ENCODE measurements at regions not wholly inside any gene's neighbourhood (a gene's known extent, or its start where the extent isn't known, plus 50 kb on each side); places are given as distances from the start of the nearest gene placed in this dataset.
A peak's percentile ranks its signal among the peaks of the same experiment; 100 is the strongest.
"Not testable (repeated sequence)": the region's sequence is repeated elsewhere in the genome, so short reads cannot be mapped to it uniquely, and the experiment has no call there.

DNA sequence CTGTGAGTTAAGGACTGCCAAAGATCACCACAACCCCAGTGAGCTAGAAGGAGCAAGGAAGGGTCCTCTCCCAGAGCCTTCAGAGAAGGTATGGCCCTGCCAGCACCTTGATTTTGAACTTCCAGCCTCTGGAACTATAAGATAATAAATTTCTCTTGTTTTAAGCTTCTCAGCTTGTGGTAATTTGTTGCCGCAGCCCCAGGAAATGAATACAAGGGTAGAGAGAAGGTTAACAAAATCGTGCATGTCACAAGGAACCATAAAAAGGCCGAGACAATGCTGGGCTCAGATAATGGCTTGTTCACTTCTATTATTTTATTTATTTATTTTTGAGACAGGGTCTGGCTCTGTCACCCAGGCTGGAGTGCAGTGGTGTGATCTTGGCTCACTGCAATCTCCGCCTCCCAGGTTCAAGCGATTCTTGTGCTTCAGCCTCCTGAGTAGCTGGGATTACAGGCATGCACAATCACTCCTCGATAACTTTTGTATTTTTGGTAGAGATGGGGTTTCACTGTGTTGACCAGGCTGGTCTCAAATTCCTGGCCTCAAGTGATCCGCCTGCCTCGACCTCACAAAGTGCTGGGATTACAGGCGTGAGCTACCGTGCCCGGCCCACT, 71.5 kb downstream of the WSB1 start:
- DNase-seq (ENCODE audit: low read depth in 3 of 3, low spot score in 1 of 3) = not testable (repeated sequence)

DNA sequence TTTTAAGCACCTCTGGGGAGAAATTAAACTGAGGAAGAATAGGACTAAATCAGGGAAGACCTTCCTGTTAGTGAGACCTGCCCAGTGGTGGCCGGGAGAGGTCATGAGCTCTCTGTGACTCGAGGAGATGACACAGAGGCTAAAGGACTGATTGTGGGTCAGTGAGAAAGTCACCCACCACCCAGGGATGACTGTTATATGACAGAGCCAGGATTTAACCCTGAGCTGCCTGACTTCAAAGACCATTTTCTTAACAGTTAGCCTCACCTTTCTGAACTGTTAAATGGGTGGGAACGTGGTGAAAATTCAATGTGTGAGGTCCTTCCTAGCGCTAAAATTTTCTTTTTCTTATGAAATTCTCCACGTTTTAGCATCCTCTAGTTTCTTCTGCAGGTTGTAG, 72.5 kb downstream of the WSB1 start:
- DNase-seq (ENCODE audit: low read depth in 3 of 3, low spot score in 1 of 3) = no peak

DNA sequence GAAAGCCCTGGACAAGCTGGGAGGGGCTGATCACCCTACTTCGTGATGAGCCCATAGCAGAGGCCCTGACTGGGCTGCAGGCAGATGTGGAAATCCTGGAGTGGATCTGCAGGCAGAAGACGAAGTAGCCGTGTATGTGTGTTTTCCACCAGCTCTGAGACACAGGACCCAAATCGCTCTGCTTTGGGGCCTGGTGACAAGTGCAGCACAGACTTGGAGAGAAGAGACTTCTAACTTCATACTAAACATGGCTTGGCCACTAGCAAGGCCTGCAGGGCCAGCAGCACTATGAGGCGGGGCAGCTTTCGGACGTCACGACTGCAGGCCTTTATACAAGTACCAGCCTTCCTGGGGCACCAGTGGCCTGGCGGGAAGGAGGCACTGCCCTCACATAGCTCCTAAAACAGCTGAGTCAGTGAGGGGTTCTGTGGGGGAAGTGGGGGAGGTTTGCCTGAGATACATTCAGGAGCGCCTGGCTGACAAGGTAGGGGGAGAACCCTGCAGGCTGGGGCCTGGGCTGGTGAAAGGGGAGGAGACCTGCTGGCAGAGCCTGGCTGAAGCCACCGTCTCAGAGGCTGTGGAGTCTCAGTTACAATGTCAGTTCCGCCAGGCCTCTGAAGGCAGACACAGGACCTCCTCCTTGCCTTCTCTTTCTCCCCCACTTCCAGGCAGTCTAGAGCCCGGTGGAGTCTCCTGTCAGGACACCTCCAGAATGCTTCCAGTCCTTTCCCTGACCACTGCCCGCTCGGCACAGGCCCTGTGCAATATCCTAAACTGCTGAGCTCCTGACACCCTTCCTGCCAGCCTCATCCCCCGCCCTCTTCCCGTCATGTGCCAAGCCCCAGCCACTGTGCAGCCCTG, 73.4 kb downstream of the WSB1 start:
- no peak for DNase-seq (ENCODE audit: low read depth in 3 of 3, low spot score in 1 of 3)

DNA sequence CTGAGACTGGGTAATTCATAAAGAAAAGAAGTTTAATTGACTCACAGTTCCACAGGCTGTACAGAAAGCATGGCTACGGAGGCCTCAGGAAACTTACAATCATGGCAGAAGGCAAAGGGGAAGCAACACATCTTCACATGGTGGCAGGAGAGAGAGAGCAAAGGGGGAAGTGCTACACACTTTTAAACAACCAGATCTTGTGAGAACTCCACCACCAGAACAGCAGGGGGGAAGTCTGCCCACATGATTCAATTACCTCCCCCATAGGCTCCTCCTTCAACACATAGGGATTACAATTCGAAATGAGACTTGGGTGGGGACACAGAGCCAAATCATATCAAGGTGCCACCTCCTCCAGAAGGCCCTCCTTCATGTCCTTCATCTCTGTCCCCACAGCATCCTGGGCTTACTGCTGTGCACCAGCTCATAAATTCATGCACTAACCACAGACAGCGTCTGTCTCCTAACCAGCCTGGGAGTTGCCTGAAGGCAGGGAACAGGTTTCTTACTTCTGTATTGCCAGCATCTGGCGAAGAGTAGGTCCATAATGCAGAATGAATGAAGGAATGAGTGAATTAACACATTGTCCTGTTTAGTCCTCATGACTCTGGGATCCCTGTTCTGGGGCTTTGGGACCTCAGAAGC, 74.4 kb downstream of the WSB1 start:
- no peak for DNase-seq (ENCODE audit: low read depth in 3 of 3, low spot score in 1 of 3)

DNA sequence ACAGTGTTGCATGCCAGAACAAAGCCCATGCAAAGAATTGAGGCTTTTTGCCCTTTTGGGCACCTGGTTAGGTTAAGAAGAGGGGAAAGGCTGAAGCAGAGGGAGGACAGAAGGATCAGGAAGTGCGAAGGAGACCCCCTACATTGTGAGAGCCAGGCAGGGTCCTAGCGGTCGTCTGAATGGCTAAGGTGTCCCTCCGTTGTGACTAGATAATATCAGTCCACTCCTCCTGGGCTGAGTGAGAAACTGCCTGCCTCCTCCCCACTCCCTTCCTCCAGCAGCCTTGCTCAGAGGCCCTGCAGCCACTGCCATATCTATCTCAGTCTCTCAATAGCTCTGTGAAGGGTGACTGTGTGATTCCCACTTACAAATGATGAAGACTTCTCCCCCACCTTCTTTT, 75.1 kb downstream of the WSB1 start:
- no peak for DNase-seq (ENCODE audit: low read depth in 3 of 3, low spot score in 1 of 3)

GRCh38 chr17:27370776-27371175, 76.9 kb downstream of the WSB1 start:
- no peak for DNase-seq (ENCODE audit: low read depth in 3 of 3, low spot score in 1 of 3)

DNA sequence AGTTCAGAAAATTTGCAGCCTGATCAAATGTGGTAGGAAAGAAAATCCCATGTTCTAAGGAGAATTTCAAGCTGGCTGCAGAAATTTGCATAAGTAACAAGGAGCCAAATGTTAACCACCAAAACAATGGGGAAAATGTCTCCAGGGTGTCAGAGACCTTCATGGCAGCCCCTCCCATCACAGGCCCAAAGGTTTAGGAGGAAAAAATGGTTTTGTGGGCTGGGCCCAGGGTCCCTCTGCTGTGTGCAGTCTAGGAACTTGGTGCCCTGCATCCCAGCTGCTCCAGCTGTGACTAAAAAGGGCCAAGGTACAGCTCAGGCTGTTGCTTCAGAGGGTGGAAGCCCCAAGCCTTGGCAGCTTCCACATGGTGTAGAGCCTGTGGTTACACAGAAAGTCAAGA, 79.8 kb downstream of the WSB1 start:
- not testable (repeated sequence) for DNase-seq (ENCODE audit: low read depth in 3 of 3, low spot score in 1 of 3)

DNA sequence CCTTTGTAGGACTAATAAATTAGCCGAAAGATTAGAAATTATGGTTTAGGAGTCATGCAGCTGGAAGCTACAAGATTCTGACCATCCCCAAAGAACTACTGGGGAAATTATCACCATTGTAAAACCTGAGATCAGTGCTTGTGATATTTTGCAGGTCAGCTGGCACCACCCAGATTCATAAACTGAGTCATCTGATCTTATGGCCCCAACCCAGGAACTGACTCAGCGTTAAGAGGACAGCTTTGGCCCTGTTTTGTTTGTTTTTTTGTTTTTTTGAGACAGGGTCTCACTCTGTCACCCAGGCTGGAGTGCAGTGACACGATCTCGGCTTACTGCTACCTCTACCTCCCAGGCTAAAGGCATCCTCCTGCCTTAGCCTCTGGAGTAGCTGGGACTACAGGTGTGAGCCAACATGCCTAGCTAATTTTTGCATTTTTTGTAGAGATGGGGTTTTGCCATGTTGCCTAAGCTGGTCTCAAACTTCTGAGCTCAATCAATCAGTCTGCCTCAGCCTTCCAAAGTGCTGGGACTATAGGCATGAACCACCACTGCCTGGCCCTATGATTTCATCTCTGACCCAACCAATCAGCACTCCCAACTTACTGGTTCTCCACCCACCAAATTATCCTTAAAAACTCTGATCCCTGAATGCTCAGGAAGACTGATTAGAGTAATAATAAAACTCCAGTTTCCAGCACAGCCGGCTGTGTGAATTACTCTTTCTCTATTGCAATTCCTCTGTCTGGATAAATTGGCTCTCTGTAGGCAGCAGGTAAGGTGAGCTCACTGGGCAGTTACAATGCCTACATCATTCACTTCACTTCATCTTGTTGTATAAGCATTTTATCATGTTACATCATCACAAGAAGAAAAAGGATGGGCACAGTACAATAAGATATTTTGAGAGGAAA, 79.4 kb upstream of the KSR1 start:
- no peak for DNase-seq (ENCODE audit: low read depth in 3 of 3, low spot score in 1 of 3)

- no peak for DNase-seq (ENCODE audit: low read depth in 3 of 3, low spot score in 1 of 3)
Observed at GRCh38 chr17:27378482-27379175, 77.6 kb upstream of the KSR1 start.

DNA sequence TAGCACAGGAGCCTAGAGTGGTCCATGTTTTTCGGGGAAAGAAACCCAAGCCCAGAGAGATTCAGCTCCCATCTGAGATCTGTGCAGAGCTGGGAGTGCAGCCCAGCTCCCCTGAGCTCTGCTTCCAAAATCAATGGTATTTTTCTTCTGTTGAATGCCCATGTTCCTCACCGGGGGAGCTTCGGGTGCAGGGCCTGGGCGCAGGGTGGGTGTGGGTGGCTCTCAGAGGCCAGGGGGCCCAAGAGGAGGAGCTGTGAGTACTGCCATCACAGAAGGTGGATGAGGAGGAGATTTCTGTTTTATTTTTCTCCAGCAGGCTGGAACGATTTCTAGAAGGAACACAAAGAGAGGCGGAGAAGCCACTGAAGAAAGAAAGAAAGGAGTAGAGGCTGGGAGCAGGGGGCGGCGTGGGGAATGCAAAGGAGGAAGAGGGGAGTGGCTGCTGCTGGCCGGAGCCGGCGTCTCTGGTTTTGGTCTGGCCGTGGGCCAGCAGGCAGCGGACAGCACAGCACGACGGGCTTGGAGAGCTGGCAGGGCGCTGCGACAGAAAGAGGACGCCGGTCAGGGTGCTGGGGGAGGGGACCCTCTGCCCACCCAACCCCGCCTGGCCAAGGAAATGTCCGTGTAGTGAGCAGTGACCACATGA, 76.2 kb upstream of the KSR1 start:
- DNase-seq (ENCODE audit: low read depth in 3 of 3, low spot score in 1 of 3) = no peak

- no peak for DNase-seq (ENCODE audit: low read depth in 3 of 3, low spot score in 1 of 3)
Observed at GRCh38 chr17:27380551-27380950, 75.7 kb upstream of the KSR1 start.

- peak; percentile 29 to 69 (median 34) for DNase-seq (ENCODE audit: low read depth in 3 of 3, low spot score in 1 of 3)
Observed at GRCh38 chr17:27381007-27381501, 75.2 kb upstream of the KSR1 start.

DNA sequence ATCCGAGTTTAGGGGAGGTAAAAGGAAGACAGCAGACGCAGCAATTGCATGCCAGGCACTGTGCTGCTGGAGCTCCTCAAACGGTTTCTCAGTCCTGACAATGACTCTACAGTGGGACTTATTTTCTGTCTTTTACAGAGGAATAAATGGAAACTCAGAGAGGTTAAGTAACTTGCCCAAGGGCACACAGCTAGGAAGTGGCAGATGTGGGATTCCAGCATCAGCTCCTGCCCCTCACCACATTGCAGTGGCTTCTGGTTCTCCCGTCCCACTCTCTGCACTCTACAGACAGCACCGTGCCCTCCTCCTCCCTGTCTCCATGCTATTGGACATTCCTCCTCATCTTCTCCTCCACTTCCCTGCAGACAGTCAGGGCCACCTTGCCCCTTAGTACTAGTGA, 74.2 kb upstream of the KSR1 start:
- no peak for DNase-seq (ENCODE audit: low read depth in 3 of 3, low spot score in 1 of 3)

GRCh38 chr17:27384261-27384701, 72.0 kb upstream of the KSR1 start:
- no peak for DNase-seq (ENCODE audit: low read depth in 3 of 3, low spot score in 1 of 3)

DNA sequence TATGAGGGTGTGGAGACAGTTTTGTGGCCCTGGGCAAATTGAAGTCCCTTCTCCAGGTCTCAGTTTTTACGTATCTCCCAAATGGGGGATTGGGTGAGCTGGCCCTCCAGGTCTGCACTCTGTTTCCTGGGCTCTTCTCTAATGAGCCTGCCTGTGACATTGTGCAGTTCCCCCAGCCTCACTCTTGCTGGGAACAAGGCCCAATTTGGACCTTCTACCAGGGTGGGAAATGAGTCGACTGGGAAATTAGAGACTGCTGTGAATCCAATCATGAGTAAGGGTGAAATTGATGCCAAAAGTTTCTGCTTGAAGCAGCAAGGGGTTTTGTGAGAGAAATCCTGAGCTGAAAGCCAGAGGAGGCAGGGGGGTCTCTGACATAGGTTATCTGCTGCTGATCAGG, 71.5 kb upstream of the KSR1 start:
- DNase-seq (ENCODE audit: low read depth in 3 of 3, low spot score in 1 of 3) = no peak

DNA sequence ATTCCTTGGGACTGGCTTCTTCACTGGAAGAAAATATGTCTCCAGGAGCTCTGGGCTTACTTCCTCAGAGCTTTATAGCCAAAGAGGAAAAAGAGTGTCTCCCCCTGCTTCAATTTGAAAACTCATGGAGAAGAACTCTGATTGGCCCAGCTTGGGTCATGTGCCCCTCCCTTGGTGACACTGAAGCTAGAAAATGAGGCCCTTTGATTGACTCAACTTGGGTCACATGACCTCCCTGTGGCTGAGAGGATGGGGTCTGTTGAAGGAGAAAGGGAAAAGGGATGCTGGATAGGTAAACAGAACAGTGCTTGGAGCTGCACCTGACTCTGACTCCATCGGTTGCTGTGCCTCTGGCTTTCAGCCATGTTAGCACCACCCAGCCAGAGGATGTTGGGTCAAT, 70.6 kb upstream of the KSR1 start:
- DNase-seq (ENCODE audit: low read depth in 3 of 3, low spot score in 1 of 3) = no peak

DNA sequence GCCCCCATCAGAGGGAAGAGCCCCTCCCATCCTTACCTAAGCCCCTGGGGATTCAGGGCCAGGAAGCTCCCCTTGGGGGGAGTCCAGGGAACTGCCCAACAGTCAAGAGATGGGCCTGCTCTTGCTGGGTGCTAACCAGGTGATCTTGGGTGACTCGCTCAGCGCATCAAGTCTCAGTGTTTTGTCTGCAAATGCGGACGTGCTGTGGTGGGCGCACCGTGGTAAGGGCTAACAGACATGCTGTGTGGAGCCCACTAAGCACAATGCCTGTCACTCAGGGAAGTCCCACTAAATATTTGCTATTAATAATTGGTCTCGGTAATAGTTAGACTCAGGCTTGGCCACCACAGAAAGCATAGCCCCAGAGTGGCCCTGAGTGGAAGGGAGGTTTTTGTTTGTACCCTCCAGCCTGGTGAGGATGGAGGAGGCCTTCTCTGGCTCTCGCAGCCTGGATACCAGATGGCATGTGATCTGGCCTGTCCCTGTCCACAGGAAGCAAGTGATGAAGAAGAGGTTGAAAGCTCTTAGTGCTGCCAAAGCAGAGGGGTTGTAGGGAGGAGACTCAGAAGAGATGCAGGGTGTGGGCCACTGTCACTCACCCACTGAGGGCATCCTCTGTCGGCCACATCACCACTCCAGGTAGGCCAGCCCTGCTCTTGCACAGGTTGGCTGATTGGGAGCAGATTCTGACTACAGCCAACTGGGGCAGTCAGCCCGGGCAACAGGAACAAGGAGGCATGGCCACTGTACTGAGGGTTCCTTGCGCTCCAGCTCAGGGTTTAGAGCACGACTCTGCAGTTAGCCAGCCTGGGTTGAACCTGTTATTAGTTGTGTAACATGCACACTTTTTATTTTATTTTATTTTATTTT, 69.8 kb upstream of the KSR1 start:
- no peak for DNase-seq (ENCODE audit: low read depth in 3 of 3, low spot score in 1 of 3)

GRCh38 chr17:27389542-27390140, 66.6 kb upstream of the KSR1 start:
- DNase-seq (ENCODE audit: low read depth in 3 of 3, low spot score in 1 of 3) = no peak

DNA sequence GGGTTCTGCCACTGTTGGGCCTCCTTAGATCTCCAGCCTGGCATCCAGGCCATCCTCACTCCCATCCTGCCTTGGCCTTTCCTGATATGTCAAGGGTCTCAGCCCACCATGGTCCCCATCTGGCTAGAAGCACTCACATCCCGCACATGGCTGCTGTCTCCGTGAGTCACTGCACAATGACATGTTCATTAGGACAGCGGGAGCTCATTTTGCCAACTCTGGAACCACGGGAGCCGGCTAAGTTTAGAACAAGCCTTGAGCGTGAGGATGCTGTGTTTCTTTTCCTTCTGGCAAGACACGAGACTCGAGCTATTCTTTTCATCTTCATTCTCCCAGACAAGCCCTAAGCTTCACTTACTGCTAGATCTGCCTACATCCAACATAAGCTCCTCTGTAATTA, 65.7 kb upstream of the KSR1 start:
- DNase-seq (ENCODE audit: low read depth in 3 of 3, low spot score in 1 of 3) = no peak

Measured in stimulated activated CD4-positive, alpha-beta T cell treated with anti-CD3 and anti-CD28 coated beads, TNF-alpha, amount 100 ng/mL, for 1 hour (primary cell).